ENCODE measurements at regions not wholly inside any gene's neighbourhood (a gene's known extent, or its start where the extent isn't known, plus 50 kb on each side); places are given as distances from the start of the nearest gene placed in this dataset.

DNA sequence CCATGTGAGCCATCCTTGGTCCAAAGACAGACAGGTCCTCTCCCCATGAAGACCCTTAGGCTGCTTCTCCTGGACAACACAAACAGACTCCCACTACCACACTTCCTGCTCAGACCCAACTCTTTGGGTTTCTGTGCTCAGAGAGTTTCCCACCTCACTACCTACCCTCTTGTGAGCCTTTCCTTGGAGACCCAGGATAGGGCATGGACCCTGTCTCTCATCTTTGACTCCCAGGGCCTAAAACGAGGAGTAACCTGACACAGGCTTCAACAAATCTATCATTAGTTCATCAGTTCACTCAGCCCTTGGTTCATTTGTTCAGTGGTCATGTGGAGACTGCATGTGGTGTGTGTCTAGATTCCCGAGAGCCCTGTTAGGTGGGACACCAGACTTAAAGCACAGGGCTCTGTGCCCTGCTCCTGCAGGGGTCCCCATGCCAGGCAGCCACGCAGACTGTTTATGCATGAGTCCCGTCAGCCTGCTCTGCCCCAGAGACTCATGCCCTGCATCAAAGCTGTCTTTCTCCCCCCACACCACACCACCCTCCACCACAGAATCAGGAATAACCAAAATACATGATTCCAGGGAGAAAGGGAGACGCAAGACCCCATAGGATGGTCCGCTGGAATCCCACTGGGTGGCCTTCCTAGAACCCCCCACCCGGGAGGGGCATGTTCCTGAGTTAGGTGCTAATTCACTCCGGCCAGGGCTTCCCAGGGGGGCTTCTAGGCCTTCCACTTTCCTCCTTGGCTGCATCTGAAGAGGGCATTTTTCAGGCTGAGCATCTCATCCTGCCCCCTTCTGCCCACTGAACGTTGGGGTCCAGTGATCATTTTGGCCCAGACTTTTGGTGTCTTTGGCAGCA lies 100.2 kb upstream of the TEX51 start:
- TF ChIP-seq EP300 (IDR thresholded peaks at IDR 0.05): no peak
- TF ChIP-seq, protein P1, sequence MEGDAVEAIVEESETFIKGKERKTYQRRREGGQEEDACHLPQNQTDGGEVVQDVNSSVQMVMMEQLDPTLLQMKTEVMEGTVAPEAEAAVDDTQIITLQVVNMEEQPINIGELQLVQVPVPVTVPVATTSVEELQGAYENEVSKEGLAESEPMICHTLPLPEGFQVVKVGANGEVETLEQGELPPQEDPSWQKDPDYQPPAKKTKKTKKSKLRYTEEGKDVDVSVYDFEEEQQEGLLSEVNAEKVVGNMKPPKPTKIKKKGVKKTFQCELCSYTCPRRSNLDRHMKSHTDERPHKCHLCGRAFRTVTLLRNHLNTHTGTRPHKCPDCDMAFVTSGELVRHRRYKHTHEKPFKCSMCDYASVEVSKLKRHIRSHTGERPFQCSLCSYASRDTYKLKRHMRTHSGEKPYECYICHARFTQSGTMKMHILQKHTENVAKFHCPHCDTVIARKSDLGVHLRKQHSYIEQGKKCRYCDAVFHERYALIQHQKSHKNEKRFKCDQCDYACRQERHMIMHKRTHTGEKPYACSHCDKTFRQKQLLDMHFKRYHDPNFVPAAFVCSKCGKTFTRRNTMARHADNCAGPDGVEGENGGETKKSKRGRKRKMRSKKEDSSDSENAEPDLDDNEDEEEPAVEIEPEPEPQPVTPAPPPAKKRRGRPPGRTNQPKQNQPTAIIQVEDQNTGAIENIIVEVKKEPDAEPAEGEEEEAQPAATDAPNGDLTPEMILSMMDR (IDR thresholded peaks at IDR 0.05): no peak
- no peak for TF ChIP-seq POLR2AphosphoS5 (IDR thresholded peaks at IDR 0.05)
- no peak for TF ChIP-seq POLR2A (IDR thresholded peaks at IDR 0.05)
- H3K27ac ChIP-seq: no peak overlapping the region
- H3K4me3 ChIP-seq: no peak overlapping the region
- H3K9me3 ChIP-seq: no peaks in the 10 kb centered on the region
- no peaks in the 10 kb centered on the region for H3K4me1 ChIP-seq
- H3K36me3 ChIP-seq: no peaks in the 10 kb centered on the region
- WGBS: 65% methylated on average over 9 of the region's 9 CpGs
- H3K27me3 ChIP-seq: peaks cover 5% of the 10 kb centered on the region
- peak in 1 of 2 donors; percentile 8 for DNase-seq (ENCODE audit: low spot score in 2 of 2)

DNA sequence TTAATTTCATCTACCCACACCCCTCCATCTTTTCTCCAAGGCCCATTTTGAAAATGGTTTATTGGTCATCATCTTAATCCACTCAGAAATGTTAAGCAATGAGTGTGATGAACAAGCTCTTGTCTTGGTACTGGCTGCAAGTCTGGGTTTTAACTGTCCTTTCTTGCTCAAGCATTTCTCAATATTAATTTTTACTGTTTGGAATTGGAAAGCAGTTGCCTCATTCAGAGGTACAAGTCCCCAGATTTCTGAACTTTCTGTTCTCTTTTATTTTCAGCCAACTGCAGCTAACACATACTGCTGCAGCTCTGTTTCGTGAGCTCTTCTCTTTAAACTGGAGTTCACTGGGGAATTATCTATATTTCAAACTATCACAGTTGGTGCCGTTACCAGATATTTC lies 99.4 kb upstream of the TEX51 start:
- 52% methylated on average over 2 of the region's 2 CpGs for WGBS
- no peak for DNase-seq (ENCODE audit: low spot score in 2 of 2)

DNA sequence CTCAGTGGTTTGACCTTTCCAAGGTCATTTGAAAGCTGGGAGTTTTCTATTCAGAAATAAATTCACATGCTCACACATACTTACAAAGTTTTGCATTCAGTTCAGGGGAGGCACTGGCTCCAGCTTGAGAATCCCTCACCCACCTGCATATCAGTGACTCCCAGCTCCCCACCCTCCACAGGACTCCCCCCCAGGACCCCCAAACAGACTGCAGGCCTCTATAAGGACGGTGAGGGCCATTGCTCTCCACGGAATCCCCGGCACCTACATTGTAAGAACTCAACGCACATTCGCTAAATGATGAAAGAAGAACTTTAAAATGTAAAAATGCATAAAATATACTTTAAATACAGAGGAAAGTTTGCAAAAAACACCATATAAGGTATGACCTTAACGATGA lies 97.2 kb upstream of the TEX51 start:
- Histone ChIP-seq H3K4me3 (no peak overlapping the region), H3K27ac (no peak overlapping the region), H3K27me3 (peaks cover 5% of the 10 kb centered on the region), H3K36me3 (no peaks in the 10 kb centered on the region), H3K4me1 (no peaks in the 10 kb centered on the region), H3K9me3 (no peaks in the 10 kb centered on the region)
- no peak for TF ChIP-seq POLR2AphosphoS5 (IDR thresholded peaks at IDR 0.05)
- 89% methylated on average over 6 of the region's 6 CpGs for WGBS
- DNase-seq (ENCODE audit: low spot score in 2 of 2): peak in 1 of 2 donors; percentile 59

More for the DNA sequence above, 99.4 kb upstream of the TEX51 start:
- Histone ChIP-seq H3K27ac (no peak overlapping the region), H3K4me3 (no peak overlapping the region), H3K27me3 (peaks cover 5% of the 10 kb centered on the region), H3K36me3 (no peaks in the 10 kb centered on the region), H3K9me3 (no peaks in the 10 kb centered on the region), H3K4me1 (no peaks in the 10 kb centered on the region)
- TF ChIP-seq POLR2A (IDR thresholded peaks at IDR 0.05) (no peak), POLR2AphosphoS5 (IDR thresholded peaks at IDR 0.05) (no peak), EP300 (IDR thresholded peaks at IDR 0.05) (no peak)
- TF ChIP-seq, protein P1 (IDR thresholded peaks at IDR 0.05): no peak

- peak in 1 of 2 donors; percentile 54 for DNase-seq (ENCODE audit: low spot score in 2 of 2)
- no peak overlapping the region for H3K27ac ChIP-seq
- peaks cover 5% of the 10 kb centered on the region for H3K27me3 ChIP-seq
- no peak overlapping the region for H3K4me3 ChIP-seq
- H3K36me3 ChIP-seq: no peaks in the 10 kb centered on the region
- 62% methylated on average over 5 of the region's 7 CpGs for WGBS
- H3K4me1 ChIP-seq: no peaks in the 10 kb centered on the region
- H3K9me3 ChIP-seq: no peaks in the 10 kb centered on the region
- TF ChIP-seq, protein P1 (IDR thresholded peaks at IDR 0.05): no peak
- TF ChIP-seq POLR2A (IDR thresholded peaks at IDR 0.05): no peak
- no peak for TF ChIP-seq POLR2AphosphoS5 (IDR thresholded peaks at IDR 0.05)
- TF ChIP-seq EP300 (IDR thresholded peaks at IDR 0.05): no peak
These were observed 96.4 kb upstream of the TEX51 start for GRCh38 chr2:126802316-126802715.

- WGBS: 63% methylated on average over 8 of the region's 8 CpGs
- DNase-seq (ENCODE audit: low spot score in 2 of 2): peak in 1 of 2 donors; percentile 2
These were observed 95.8 kb upstream of the TEX51 start for GRCh38 chr2:126802774-126803433.

More at GRCh38 chr2:126802774-126803433, 95.8 kb upstream of the TEX51 start:
- Histone ChIP-seq H3K4me1 (no peaks in the 10 kb centered on the region), H3K27ac (no peak overlapping the region), H3K9me3 (no peaks in the 10 kb centered on the region), H3K27me3 (peaks cover under 1% of the 10 kb centered on the region), H3K36me3 (no peaks in the 10 kb centered on the region), H3K4me3 (no peak overlapping the region)
- TF ChIP-seq EP300 (IDR thresholded peaks at IDR 0.05) (no peak), POLR2A (IDR thresholded peaks at IDR 0.05) (no peak), POLR2AphosphoS5 (IDR thresholded peaks at IDR 0.05) (no peak)
- TF ChIP-seq, protein P1 (IDR thresholded peaks at IDR 0.05): no peak

Measured in suprapubic skin (tissue), 4 donors.